ENCODE measurements at regions not wholly inside any gene's neighbourhood (a gene's known extent, or its start where the extent isn't known, plus 50 kb on each side); places are given as distances from the start of the nearest gene placed in this dataset.

DNA sequence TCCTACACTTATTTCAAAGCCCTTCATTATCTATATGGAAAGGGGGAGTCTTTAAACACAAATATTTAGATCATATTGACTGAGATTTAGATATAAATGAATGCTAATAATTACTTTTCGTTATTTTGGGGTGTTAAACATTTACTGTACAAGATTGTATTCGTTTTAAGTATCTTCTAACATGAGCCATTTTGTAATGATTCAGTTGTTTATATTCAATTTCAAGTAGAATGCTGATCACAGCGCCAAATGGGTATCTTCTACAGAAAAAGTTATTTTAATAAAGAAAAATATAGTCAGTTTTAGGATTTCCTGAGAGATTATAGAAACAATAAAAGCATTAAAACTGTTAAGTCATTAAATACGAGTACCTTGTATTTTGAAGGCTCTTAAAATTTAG, 104.5 kb upstream of the HNRNPU start:
- H3K4me1 ChIP-seq (replicated peaks in 1 of 2; ENCODE audit: control insufficient read depth in 2 of 2, insufficient read depth in 2 of 2, low read length in 2 of 2): peaks cover 16 to 21% of the 10 kb centered on the region in 2 experiments; a peak in 4 of 5 replicates

More for the DNA sequence above, 104.5 kb upstream of the HNRNPU start:
- ChIA-PET CTCF (ENCODE audit: low intra/inter-chr PET ratio) (no interaction called here), POLR2A (interaction anchor here (0.7 to 2.1 kb wide), 7 partner anchors 10 to 135 kb away, joined by 3 to 11 read pairs (median 4); partner anchors contain the start of gene HNRNPU)
- Histone ChIP-seq H3K9me1 (ENCODE audit: control insufficient read depth, insufficient read depth, low read length) (no peaks in the 10 kb centered on the region), H2AFZ (ENCODE audit: low read depth, low read length) (peak overlapping the region; percentile 91), H3K27ac (ENCODE audit: extremely low read depth, low read depth, low read length) (peak overlapping the region; percentile 95; the same call in 2 of the 3 replicates), H3K27me3 (ENCODE audit: control insufficient read depth in 2 of 2, insufficient read depth in 2 of 2, low read length in 2 of 2) (no peaks in the 10 kb centered on the region), H3K36me3 (ENCODE audit: control insufficient read depth, insufficient read depth, low read length) (peaks cover 3% of the 10 kb centered on the region; the same call in 1 of the 3 replicates), H3K9me3 (replicated peaks; ENCODE audit: control insufficient read depth, insufficient read depth, low read depth, low read length) (no peaks in the 10 kb centered on the region), H3K9ac (ENCODE audit: insufficient read depth in 1 of 2, low read depth in 2 of 2, low read length in 2 of 2) (peak overlapping the region in 1 of 2 experiments; percentile 84; a peak in 3 of 4 replicates), H3K79me2 (ENCODE audit: control insufficient read depth, insufficient read depth, low read length) (peaks cover 27% of the 10 kb centered on the region), H3K4me3 (no peak overlapping the region), H3K4me2 (ENCODE audit: insufficient read depth, low read length) (no peak overlapping the region; the same call in 1 of the 2 replicates), H4K20me1 (replicated peaks; ENCODE audit: control insufficient read depth, insufficient read depth, low read length) (no peaks in the 10 kb centered on the region)
- 33% methylated on average over 4 of the region's 4 CpGs for WGBS (ENCODE audit: insufficient coverage, low coverage, missing lambda C conversion rate)
- in situ Hi-C loops (cut with MboI): loop anchor here (5.0 kb wide), 1 partner anchor 102 kb away; no protein-coding TSS in a partner anchor
- ATAC-seq (no peak), DNase-seq (ENCODE audit: extremely low read depth in 1 of 4, low spot score in 3 of 4) (no peak), FAIRE-seq (no peak)
- intact Hi-C loops (cut with micrococcal nuclease): loop anchor here (2.0 kb wide), 1 partner anchor 50 kb away; no protein-coding TSS in a partner anchor
- TF ChIP-seq HCFC1 (IDR thresholded peaks at IDR 0.05; ENCODE audit: low read depth, low read length) (no peak), PPARD (CRISPR knock-in tag; IDR thresholded peaks at IDR 0.05) (no peak), ZNF311 (CRISPR knock-in tag; IDR thresholded peaks at IDR 0.05) (no peak), NRF1 (conservative IDR thresholded peaks at IDR 0.05 in 1 of 2, IDR thresholded peaks at IDR 0.05 in 1 of 2) (no peak), ELF1 (tag; IDR thresholded peaks at IDR 0.05) (0 out of 2 replicates have a peak, but pooled peaks have one; percentile 14)
- TF ChIP-seq, protein P1, sequence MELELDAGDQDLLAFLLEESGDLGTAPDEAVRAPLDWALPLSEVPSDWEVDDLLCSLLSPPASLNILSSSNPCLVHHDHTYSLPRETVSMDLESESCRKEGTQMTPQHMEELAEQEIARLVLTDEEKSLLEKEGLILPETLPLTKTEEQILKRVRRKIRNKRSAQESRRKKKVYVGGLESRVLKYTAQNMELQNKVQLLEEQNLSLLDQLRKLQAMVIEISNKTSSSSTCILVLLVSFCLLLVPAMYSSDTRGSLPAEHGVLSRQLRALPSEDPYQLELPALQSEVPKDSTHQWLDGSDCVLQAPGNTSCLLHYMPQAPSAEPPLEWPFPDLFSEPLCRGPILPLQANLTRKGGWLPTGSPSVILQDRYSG (tag; conservative IDR thresholded peaks at IDR 0.05; ENCODE audit: low read depth): no peak
- TF ChIP-seq, protein P2, sequence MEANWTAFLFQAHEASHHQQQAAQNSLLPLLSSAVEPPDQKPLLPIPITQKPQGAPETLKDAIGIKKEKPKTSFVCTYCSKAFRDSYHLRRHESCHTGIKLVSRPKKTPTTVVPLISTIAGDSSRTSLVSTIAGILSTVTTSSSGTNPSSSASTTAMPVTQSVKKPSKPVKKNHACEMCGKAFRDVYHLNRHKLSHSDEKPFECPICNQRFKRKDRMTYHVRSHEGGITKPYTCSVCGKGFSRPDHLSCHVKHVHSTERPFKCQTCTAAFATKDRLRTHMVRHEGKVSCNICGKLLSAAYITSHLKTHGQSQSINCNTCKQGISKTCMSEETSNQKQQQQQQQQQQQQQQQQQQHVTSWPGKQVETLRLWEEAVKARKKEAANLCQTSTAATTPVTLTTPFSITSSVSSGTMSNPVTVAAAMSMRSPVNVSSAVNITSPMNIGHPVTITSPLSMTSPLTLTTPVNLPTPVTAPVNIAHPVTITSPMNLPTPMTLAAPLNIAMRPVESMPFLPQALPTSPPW (CRISPR knock-in tag; IDR thresholded peaks at IDR 0.05): no peak
- TF ChIP-seq, protein P3, sequence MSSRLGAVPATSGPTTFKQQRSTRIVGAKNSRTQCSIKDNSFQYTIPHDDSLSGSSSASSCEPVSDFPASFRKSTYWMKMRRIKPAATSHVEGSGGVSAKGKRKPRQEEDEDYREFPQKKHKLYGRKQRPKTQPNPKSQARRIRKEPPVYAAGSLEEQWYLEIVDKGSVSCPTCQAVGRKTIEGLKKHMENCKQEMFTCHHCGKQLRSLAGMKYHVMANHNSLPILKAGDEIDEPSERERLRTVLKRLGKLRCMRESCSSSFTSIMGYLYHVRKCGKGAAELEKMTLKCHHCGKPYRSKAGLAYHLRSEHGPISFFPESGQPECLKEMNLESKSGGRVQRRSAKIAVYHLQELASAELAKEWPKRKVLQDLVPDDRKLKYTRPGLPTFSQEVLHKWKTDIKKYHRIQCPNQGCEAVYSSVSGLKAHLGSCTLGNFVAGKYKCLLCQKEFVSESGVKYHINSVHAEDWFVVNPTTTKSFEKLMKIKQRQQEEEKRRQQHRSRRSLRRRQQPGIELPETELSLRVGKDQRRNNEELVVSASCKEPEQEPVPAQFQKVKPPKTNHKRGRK (tag; IDR thresholded peaks at IDR 0.05): 0 out of 2 replicates have a peak, but pooled peaks have one; percentile 19
- TF ChIP-seq, protein P4, sequence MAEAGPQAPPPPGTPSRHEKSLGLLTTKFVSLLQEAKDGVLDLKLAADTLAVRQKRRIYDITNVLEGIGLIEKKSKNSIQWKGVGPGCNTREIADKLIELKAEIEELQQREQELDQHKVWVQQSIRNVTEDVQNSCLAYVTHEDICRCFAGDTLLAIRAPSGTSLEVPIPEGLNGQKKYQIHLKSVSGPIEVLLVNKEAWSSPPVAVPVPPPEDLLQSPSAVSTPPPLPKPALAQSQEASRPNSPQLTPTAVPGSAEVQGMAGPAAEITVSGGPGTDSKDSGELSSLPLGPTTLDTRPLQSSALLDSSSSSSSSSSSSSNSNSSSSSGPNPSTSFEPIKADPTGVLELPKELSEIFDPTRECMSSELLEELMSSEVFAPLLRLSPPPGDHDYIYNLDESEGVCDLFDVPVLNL (CRISPR knock-in tag; IDR thresholded peaks at IDR 0.05; ENCODE audit: low read depth): no peak
- TF ChIP-seq, protein P5, sequence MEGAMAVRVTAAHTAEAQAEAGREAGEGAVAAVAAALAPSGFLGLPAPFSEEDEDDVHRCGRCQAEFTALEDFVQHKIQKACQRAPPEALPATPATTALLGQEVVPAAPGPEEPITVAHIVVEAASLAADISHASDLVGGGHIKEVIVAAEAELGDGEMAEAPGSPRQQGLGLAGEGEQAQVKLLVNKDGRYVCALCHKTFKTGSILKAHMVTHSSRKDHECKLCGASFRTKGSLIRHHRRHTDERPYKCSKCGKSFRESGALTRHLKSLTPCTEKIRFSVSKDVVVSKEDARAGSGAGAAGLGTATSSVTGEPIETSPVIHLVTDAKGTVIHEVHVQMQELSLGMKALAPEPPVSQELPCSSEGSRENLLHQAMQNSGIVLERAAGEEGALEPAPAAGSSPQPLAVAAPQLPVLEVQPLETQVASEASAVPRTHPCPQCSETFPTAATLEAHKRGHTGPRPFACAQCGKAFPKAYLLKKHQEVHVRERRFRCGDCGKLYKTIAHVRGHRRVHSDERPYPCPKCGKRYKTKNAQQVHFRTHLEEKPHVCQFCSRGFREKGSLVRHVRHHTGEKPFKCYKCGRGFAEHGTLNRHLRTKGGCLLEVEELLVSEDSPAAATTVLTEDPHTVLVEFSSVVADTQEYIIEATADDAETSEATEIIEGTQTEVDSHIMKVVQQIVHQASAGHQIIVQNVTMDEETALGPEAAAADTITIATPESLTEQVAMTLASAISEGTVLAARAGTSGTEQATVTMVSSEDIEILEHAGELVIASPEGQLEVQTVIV (CRISPR knock-in tag; IDR thresholded peaks at IDR 0.05; ENCODE audit: borderline replicate concordance): no peak
- BruUV-seq (replicated peaks): no TSS peak

All from K562 (cell line).